SK-N-DZ (cell line): ENCODE measurements at regions not wholly inside any gene's neighbourhood (a gene's known extent, or its start where the extent isn't known, plus 50 kb on each side); places are given as distances from the start of the nearest gene placed in this dataset.

Experiments
- DNase-seq: peaks from one replicate; pipeline ENCODE4 v3.0.0-alpha.2; 2015; ENCODE audit warnings: low spot score

- no peak for DNase-seq
These were observed 181.4 kb downstream of the GRB14 start for GRCh38 chr2:164439885-164440284.

DNA sequence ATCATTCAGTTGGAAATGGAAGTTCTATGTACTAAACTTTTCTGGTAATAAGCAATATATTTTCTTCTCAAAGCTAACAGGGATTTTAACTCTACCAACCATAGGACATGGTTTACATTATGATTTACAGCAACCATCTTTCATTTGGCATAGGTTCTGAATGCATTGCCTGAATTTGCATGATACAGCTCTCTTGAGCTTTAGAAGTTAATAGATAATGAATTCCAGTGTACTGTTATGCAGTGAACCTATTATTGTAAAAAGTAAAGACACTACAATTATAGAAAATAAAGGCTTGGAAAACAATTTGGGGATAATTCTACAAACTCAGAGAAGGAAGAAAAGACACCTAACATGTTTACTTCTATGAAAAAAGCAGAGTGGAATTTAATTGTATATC lies 182.0 kb downstream of the GRB14 start:
- no peak for DNase-seq

- no peak for DNase-seq
These were observed 182.6 kb downstream of the GRB14 start for GRCh38 chr2:164438490-164439205.

DNA sequence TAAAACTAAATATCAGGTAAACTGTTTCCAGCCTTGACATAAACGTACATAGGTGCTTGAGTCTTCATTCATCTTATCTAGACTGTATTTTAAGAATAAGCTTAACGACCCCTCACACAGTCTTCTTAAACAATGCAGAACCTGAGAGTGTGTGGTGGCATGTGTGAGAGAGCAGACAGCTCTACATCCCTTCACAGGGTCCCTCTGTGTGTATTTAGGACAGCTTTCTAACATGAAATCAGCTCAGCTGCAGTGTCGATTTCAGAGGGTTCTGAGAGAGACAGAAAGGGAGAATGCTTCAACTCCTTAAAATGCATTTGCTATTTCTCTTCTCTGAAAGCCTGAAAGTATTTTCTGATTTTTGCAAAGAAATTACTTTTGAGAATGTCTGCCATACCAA lies 185.2 kb downstream of the GRB14 start:
- no peak for DNase-seq

- DNase-seq = peak; percentile 47
These were observed 191.0 kb downstream of the GRB14 start for GRCh38 chr2:164430166-164430783.

DNA sequence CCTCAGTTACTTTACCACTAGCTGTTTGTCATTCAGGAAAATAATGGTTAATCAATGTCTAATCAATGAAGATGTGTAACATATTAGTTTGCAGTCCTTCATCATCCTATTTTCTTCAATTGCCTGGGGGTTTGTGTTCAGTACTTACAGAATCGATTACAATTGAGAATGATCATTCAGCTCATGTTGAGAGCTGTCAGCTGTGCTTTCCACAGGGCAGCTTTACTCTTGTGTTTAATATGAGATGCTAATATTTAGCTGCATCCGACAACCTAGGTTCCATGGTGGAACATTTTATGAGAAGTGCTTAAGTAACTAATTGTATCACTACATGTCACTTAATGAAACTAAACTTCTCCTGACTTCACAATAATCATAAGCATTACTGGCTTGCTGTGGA lies 191.9 kb downstream of the GRB14 start:
- no peak for DNase-seq

DNA sequence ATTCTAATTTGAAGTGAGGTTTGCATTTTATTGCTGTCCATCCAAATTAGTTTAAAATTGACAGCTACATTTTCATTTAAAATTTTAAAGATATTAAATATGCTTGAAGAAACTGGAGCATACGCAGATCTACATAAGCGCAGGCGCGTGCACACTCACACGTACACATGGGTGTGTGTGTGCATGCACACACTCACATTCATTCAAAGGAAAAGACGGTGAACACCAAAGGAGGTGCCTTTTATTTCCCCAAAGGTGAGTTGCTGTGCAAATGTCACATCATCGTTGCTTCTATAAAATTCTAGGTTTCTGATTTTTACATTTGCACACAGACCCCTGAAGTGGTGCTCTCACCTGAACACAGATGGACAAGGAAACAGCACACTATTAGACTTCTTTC lies 194.2 kb downstream of the GRB14 start:
- DNase-seq = no peak

GRCh38 chr2:164420787-164421186 lies 200.5 kb downstream of the GRB14 start:
- no peak for DNase-seq

DNA sequence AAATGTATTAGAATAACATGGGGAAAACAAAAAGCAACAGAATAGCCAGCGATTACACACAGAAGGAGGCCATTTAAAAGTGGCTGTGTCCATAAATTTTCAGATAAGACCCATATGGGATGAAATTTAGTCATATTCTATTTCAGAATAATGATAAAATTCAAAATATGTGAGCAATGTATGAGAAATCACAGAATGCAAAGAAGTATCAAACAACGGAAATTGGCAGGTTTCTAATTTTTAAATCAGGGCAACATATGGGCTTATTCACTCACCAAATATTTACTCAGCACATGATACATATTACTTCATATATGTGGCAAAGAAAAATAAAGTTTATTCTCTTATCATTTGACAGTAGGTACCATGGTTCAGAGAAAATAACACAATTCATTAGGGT lies 208.5 kb downstream of the GRB14 start:
- no peak for DNase-seq

GRCh38 chr2:164389411-164389810 lies 231.9 kb downstream of the GRB14 start:
- no peak for DNase-seq

DNA sequence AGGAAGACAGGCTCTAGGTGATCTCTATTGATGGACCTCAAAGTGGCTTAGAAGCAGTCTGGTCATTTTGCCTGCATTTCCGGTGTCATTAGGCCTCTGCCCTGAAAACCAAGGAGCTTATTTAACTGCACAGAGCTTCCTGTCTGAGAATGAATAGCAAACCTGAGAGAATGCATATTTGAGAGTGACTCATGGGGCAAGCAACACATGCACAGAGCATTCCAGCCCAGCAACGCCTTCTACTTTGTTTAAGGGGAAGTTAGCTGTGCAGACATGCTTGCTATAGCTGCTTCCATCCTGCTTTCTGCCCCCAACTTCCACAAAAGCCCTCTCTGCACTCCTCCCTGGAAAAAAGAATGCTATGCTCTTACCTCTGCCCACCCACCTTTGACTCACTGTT lies 232.8 kb downstream of the GRB14 start:
- no peak for DNase-seq

DNA sequence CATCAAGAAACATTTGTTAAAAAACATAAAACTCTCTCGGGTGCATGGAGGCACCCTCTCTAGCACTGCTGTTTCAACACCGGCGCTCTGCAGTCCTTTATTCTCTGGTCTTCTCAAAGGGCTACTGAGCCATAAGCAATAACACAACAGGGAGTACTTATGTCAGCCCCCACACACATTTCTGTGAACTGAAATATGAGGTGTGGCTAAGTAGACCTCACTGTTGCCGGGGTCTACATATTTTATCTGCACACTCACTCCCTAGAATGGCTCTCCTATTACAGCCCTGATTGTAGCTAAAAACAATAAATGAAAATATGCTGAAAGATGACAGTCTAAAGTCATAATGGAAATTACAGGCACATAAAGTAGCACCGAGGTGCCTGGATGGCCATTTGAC lies 235.1 kb downstream of the GRB14 start:
- DNase-seq = no peak

- no peak for DNase-seq
These were observed 236.8 kb downstream of the GRB14 start for GRCh38 chr2:164384434-164384833.

DNA sequence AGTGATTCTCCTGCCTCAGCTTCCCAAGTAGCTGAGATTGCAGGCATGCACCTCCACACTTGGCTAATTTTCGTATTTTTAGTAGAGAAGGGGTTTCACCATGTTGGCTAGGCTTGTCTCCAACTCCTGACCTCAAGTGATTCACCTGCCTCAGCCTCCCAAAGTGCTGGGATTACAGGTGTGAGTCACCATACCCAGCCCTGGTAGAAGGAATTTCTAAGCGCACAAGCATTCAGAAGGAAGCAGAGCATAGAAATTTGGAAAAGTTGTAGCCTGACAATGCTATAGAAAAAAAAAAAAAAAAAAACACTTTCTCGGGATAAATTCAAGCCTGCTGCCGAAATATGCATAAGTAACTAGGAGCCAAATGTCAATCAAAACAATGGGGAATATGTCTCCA lies 249.4 kb downstream of the GRB14 start:
- DNase-seq = no peak

- DNase-seq = no peak
These were observed 251.9 kb downstream of the GRB14 start for GRCh38 chr2:164369366-164369765.

GRCh38 chr2:164368896-164369295 lies 252.4 kb downstream of the GRB14 start:
- no peak for DNase-seq

- DNase-seq = no peak
These were observed 257.6 kb downstream of the GRB14 start for GRCh38 chr2:164363646-164364045.

- DNase-seq = no peak
These were observed 269.7 kb downstream of the GRB14 start for GRCh38 chr2:164351536-164351935.

DNA sequence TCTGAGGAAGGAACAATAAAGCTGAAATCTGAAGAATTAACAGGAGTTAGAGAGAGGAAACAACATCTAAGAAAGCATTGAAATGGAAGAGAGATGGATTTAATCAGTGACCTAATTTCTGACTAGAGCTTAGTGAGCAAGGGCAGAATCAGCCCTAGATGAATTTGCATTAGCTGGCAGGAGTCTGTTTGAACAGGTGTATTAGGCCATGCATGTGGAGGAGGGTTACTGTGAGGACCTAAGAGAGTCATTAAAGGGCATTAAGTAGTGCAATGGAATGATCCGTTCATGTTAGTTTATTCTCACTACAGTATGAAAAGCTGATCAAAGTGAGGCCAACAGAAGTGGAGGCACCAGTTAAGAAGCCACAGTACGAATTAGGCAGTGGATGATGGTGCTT lies 285.3 kb downstream of the GRB14 start:
- no peak for DNase-seq

DNA sequence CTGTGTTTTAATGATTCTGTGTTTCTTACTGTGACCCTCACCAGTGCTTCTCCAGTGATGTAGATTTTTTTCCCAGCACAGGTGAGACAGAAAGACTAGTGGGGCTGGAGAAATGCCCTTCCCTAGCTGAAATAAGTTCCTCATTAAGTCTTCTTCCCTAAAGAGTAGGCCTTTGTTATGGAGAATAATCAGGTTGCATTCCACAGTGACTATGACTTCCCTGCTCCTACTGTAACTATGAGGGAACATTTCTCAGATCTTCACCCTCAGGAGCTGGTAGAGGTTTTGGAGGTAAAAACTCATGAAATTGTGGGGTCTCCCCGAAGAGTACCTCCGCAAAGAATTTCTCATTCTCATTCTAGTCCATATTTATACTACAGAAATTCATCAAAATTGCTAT lies 286.2 kb downstream of the GRB14 start:
- no peak for DNase-seq

DNA sequence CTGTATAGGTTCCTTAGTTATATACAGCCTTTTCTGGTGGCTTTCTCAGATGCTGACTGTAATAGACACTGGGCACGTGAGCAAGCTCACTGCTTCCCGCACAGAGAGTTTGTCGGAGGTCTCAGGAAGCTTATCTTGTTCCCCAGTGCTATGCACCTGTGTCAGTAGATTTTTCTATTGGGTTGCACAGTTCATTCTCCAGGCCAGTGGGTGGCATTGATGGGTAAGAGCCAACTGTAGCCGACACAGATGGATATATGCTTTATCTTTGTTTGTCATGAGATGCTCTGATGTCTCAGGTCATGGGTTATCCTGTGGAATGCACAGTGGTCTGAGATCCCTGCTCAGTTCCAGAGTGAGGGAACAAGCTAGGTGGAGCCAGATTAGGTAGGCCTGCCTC lies 293.0 kb downstream of the GRB14 start:
- DNase-seq = no peak

DNA sequence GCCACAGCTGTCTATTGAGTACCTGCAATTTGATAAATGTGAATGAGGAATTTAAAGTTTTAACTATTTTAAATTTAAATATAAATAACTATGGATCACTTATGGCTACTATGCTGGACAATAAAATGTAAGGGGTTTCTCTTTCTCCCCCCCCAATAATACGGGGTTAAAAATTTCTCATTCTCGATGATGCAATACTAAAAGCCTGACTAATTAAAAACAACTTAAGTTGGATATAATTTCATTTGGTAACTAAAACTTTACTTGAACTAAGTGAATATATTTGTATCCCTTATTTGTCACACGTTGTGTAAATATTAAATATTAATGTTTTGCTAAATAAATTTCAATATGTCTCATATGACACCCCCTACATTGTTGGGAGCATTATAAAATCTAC lies 297.3 kb downstream of the GRB14 start:
- no peak for DNase-seq

DNA sequence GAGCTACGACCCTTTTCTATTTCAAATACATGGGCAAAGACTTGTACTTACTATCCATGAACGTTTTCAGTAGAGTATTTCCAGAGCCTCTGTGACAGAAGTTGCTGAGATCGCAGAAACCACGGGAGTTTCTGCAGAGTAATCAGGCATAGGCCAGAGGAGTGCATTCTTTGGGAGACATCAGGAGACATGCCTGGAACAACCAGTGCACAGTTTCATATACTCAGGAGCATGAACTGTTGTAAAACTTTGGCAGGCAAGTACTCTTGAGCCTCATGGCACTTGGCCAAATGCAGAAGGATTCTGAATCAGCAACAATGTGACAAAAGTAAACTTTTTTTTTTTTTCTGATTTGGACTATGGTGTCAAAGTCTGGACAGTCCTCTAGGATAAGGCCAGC lies 307.1 kb downstream of the GRB14 start:
- peak; percentile 12 for DNase-seq

- DNase-seq = no peak
These were observed 314.4 kb downstream of the GRB14 start for GRCh38 chr2:164306872-164307271.
